IPS-15b (cell line): ENCODE measurements at regions not wholly inside any gene's neighbourhood (a gene's known extent, or its start where the extent isn't known, plus 50 kb on each side); places are given as distances from the start of the nearest gene placed in this dataset.
"Not testable (repeated sequence)": the region's sequence is repeated elsewhere in the genome, so short reads cannot be mapped to it uniquely, and the experiment has no call there.

ENCODE experiments used
- H3K27me3 ChIP-seq: one replicate; pipeline ENCODE4 v1.6.1; 2013; ENCODE audit warnings: low read length; ENCODE audit not compliant: control insufficient read depth, insufficient read depth
- H3K36me3 ChIP-seq: one replicate; pipeline ENCODE4 v1.6.1; 2013; ENCODE audit warnings: low read length; ENCODE audit not compliant: control insufficient read depth, insufficient read depth
- H3K4me1 ChIP-seq: one replicate; pipeline ENCODE4 v1.6.1; 2013; ENCODE audit warnings: mild to moderate bottlenecking, low read length; ENCODE audit not compliant: control insufficient read depth, insufficient read depth
- H3K4me3 ChIP-seq: one replicate; pipeline ENCODE4 v1.5.1; 2013; ENCODE audit warnings: low read depth, low read length
- H3K9ac ChIP-seq: one replicate; pipeline ENCODE4 v1.6.1; 2013; ENCODE audit warnings: low read depth, mild to moderate bottlenecking, low read length
- H3K9me3 ChIP-seq: one replicate; pipeline ENCODE4 v1.6.1; 2013; ENCODE audit warnings: mild to moderate bottlenecking, low read length; ENCODE audit not compliant: control insufficient read depth, insufficient read depth

- Histone ChIP-seq H3K4me1 (no peaks in the 10 kb centered on the region), H3K36me3 (no peaks in the 10 kb centered on the region), H3K9me3 (no peaks in the 10 kb centered on the region), H3K4me3 (no peak overlapping the region), H3K27me3 (no peaks in the 10 kb centered on the region), H3K9ac (no peak overlapping the region)
Measured at GRCh38 chr3:74200952-74201351, 413.5 kb downstream of the CNTN3 start.

- H3K9me3 ChIP-seq = not testable (repeated sequence)
Measured at GRCh38 chr3:74178664-74179063, 435.8 kb downstream of the CNTN3 start.

GRCh38 chr3:74173090-74173489, 441.4 kb downstream of the CNTN3 start:
- no peaks in the 10 kb centered on the region for H3K27me3 ChIP-seq
- no peaks in the 10 kb centered on the region for H3K4me1 ChIP-seq
- H3K9ac ChIP-seq = no peak overlapping the region
- no peak overlapping the region for H3K4me3 ChIP-seq
- no peaks in the 10 kb centered on the region for H3K36me3 ChIP-seq
- no peaks in the 10 kb centered on the region for H3K9me3 ChIP-seq

More at GRCh38 chr3:74178664-74179063, 435.8 kb downstream of the CNTN3 start:
- not testable (repeated sequence) for H3K4me1 ChIP-seq, H3K36me3 ChIP-seq, H3K9ac ChIP-seq, H3K4me3 ChIP-seq, H3K27me3 ChIP-seq

GRCh38 chr3:74167926-74168325, 446.5 kb downstream of the CNTN3 start:
- H3K4me1 ChIP-seq = no peaks in the 10 kb centered on the region
- no peaks in the 10 kb centered on the region for H3K36me3 ChIP-seq
- H3K4me3 ChIP-seq = no peak overlapping the region
- H3K27me3 ChIP-seq = no peaks in the 10 kb centered on the region
- no peak overlapping the region for H3K9ac ChIP-seq
- peaks cover 1% of the 10 kb centered on the region for H3K9me3 ChIP-seq

DNA sequence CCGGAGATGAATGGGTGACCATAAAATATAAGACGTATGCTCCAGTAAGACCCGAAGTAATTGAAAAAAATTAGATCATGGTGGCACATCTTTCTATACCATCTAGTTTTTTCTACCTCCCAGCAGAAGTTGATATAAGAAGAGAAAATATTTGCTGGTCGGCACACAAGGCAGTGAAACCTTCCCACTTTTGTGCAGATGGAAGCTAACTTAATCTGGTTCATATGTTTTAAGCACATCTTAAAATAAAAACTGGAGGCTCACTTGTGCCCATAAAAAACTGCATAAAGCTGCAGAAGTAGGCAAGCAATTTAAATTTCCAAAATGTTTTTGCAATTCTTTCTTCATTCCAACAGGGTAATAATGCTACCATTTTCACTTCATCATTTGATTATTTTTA, 449.2 kb downstream of the CNTN3 start:
- no peak overlapping the region for H3K9ac ChIP-seq
- no peaks in the 10 kb centered on the region for H3K4me1 ChIP-seq
- H3K9me3 ChIP-seq = peaks cover 3% of the 10 kb centered on the region

DNA sequence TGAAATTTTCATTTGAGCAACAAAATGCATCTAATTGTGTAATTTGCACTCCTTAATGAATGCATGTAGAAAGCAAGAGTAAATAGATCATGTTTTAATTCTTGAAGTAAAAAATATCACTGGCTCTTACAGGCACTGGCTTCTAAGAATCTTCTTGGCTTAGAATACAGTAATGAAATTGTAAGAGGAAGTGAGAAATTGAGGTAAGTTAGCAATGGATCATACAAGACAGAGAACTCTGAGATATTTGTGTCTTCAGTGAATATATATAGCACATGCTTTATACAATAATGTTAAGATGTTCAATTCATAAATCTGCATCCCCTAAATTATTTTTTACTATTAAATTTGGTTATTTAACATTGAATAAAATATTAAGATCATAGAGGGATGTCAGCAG, 465.0 kb downstream of the CNTN3 start:
- Histone ChIP-seq H3K36me3 (no peaks in the 10 kb centered on the region), H3K4me3 (no peak overlapping the region), H3K27me3 (no peaks in the 10 kb centered on the region), H3K9me3 (no peaks in the 10 kb centered on the region), H3K4me1 (no peaks in the 10 kb centered on the region), H3K9ac (no peak overlapping the region)

More for the DNA sequence above, 449.2 kb downstream of the CNTN3 start:
- H3K36me3 ChIP-seq = no peaks in the 10 kb centered on the region
- H3K4me3 ChIP-seq = no peak overlapping the region
- no peaks in the 10 kb centered on the region for H3K27me3 ChIP-seq

- Histone ChIP-seq H3K9ac (no peak overlapping the region), H3K4me1 (no peaks in the 10 kb centered on the region), H3K27me3 (no peaks in the 10 kb centered on the region), H3K9me3 (no peaks in the 10 kb centered on the region), H3K36me3 (no peaks in the 10 kb centered on the region), H3K4me3 (no peak overlapping the region)
Measured at GRCh38 chr3:74145277-74145676, 469.2 kb downstream of the CNTN3 start.

DNA sequence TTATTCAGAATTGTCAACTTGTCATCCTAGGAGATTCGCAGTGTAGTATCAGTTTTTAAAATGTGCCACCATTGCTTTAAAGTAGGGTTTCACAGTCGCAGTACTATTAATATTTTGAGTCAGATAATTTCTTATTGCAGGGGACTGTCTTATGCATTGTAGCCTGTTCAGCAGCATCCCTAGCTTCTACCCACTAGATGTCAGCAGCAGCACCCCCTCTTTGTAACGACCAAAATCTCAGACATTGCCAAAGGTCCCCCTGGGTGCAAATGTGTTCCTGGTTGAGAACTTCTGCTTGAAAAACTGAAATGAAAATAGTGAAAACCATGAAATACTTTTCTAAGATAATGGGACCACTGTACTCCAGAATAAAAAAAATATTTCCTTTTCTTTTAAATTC, 474.8 kb downstream of the CNTN3 start:
- Histone ChIP-seq H3K4me3 (no peak overlapping the region), H3K36me3 (no peaks in the 10 kb centered on the region), H3K4me1 (no peaks in the 10 kb centered on the region), H3K9ac (no peak overlapping the region), H3K9me3 (no peaks in the 10 kb centered on the region), H3K27me3 (no peaks in the 10 kb centered on the region)

DNA sequence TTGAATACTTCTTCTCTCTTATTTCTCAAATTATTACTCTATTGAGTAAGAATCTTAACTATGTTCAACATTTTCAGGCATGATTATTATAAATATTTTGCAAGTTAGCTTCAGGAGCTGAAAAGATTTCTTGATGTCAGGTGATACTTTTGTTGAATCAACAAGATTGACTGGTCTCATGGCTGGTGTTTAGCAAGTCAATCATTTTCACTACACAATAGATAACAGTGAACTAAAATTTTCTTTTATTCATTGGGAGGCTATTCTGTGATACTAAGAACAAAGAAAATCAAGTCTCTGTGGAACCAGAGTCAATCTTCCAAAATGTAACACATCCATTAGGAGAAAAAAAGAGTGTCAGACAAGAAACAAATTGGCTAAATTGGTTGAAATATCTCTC, 476.7 kb downstream of the CNTN3 start:
- Histone ChIP-seq H3K9ac (no peak overlapping the region), H3K4me3 (no peak overlapping the region), H3K36me3 (no peaks in the 10 kb centered on the region), H3K9me3 (no peaks in the 10 kb centered on the region), H3K27me3 (no peaks in the 10 kb centered on the region), H3K4me1 (no peaks in the 10 kb centered on the region)

GRCh38 chr3:74135808-74136207, 478.7 kb downstream of the CNTN3 start:
- H3K27me3 ChIP-seq = no peaks in the 10 kb centered on the region
- H3K9me3 ChIP-seq = no peaks in the 10 kb centered on the region
- no peaks in the 10 kb centered on the region for H3K36me3 ChIP-seq
- H3K9ac ChIP-seq = no peak overlapping the region
- peaks cover 2% of the 10 kb centered on the region for H3K4me1 ChIP-seq
- H3K4me3 ChIP-seq = no peak overlapping the region

GRCh38 chr3:74134831-74135230, 479.6 kb downstream of the CNTN3 start:
- Histone ChIP-seq H3K4me1 (peaks cover 2% of the 10 kb centered on the region), H3K27me3 (no peaks in the 10 kb centered on the region), H3K36me3 (no peaks in the 10 kb centered on the region), H3K9me3 (no peaks in the 10 kb centered on the region), H3K4me3 (no peak overlapping the region), H3K9ac (no peak overlapping the region)

DNA sequence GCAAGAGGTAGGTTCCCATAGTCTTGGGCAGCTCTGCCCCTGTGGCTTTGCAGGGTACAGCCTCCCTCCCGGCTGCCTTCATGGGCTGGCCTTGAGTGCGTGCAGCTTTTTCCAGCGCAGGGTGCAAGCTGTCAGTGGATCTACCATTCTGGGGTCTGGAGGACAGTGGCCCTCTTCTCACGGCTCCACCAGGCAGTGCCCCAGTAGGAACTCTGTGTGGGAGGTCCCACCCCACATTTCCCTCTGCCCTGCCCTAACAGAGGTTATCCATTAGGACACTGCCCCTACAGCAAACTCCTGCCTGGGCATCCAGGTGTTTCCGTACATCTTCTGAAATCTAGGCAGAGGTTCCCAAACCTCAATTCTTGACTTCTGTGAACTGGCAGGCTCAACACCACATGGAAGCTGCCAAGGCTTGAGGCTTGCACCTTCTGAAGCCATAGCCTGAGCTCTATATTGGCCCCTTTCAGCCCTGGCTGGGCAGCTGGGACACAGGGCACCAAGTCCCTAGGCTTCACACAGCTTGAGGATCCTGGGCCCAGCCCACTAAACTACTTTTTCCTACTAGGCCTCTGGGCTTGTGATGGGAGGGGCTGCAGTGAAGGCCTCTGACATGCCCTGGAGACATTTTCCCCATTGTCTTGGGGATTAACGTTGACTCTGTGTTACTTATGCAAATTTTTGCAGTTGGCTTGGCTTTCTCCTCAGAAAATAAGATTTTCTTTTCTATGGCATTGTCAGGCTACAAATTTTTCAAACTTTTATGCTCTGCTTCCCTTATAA, 482.7 kb downstream of the CNTN3 start:
- H3K9me3 ChIP-seq, H3K4me3 ChIP-seq, H3K4me1 ChIP-seq, H3K9ac ChIP-seq, H3K27me3 ChIP-seq, H3K36me3 ChIP-seq: not testable (repeated sequence)
